A549 (cell line): ENCODE measurements at regions not wholly inside any gene's neighbourhood (a gene's known extent, or its start where the extent isn't known, plus 50 kb on each side); places are given as distances from the start of the nearest gene placed in this dataset.

Experiments used
- ATAC-seq, 2 experiments: fragments of 200-7000 bp in 1 of 2; fragments of >200 bp in 1 of 2; cut with Nextera tagmentation in 1 of 2; cut with Tn5 transposase in 1 of 2; 3 replicates each; pipeline versions ENCODE4 v1.8.0 to v1.9.1; 2018 to 2020; ENCODE audit warnings: mild to moderate bottlenecking in 1 of 2, moderate library complexity in 1 of 2
- CTCF ChIA-PET: fragments of 300-600 bp; sonication (Branson Sonifier 250); formaldehyde crosslinking; extraction: SDS; loops from one replicate; lab custom pipeline; 2021; ENCODE audit warnings: antibody characterized with exemption, inconsistent platforms; lab: Yijun Ruan, JAX
- POLR2A ChIA-PET: fragments of 350-600 bp; formaldehyde crosslinking; extraction: SDS; loops from one replicate; lab custom pipeline; 2021; ENCODE audit warnings: antibody characterized with exemption, inconsistent platforms; lab: Yijun Ruan, JAX
- DNase-seq, 2 experiments: peaks; one replicate each; pipeline versions ENCODE4 v3.0.0 to v3.0.0-alpha.2; 2011 to 2016; ENCODE audit warnings: low read depth in 1 of 2, low spot score in 1 of 2
- FAIRE-seq: peaks from 2 replicates; lab custom pipeline; 2011; peaks lifted over from hg19 to GRCh38; lab: Jason Lieb, UNC
- H3K27ac ChIP-seq, 2 experiments: fragments of >200 bp; sonication (Bioruptor Twin); formaldehyde crosslinking; 3 replicates each; pipeline ENCODE4 v1.5.1; 2016 to 2017
- H3K4me1 ChIP-seq: fragments of >200 bp; sonication (Bioruptor Twin); formaldehyde crosslinking; 3 replicates; pipeline ENCODE4 v1.6.1; 2016
- H3K4me2 ChIP-seq: fragments of >200 bp; sonication (Bioruptor Twin); formaldehyde crosslinking; 3 replicates; pipeline ENCODE4 v1.6.1; 2016
- H3K4me3 ChIP-seq: fragments of >200 bp; sonication (Bioruptor Twin); formaldehyde crosslinking; 3 replicates; pipeline ENCODE4 v1.5.1; 2016
- H3K9me3 ChIP-seq: fragments of >200 bp; sonication (Bioruptor Twin); formaldehyde crosslinking; 3 replicates; pipeline ENCODE4 v1.6.1; 2016
- BHLHE40 ChIP-seq: IDR thresholded peaks from 2 replicates; pipeline ENCODE4 v1.6.1; 2012; ENCODE audit warnings: low read depth, low read length, inconsistent platforms
- FOSB ChIP-seq: fragments of 250-450 bp; sonication (Bioruptor Pico); IDR thresholded peaks from 2 replicates; pipeline ENCODE4 v1.5.0; 2020; ENCODE audit warnings: mild to moderate bottlenecking, moderate library complexity
- FOSL2 ChIP-seq, 2 experiments: fragments of 450-650 bp in 1 of 2; fragments of >200 bp in 1 of 2; sonication (Bioruptor Twin) in 1 of 2; formaldehyde crosslinking; IDR thresholded peaks; 2 replicates each; pipeline versions ENCODE4 v1.5.0 to v1.6.1; 2016 to 2020; ENCODE audit warnings: mild to moderate bottlenecking in 1 of 2, moderate library complexity in 1 of 2
- HOXB5 ChIP-seq: fragments of 250-450 bp; sonication (Bioruptor Pico); IDR thresholded peaks from 2 replicates; pipeline ENCODE4 v1.5.0; 2020; ENCODE audit warnings: mild to moderate bottlenecking, moderate library complexity
- JUN ChIP-seq, 2 experiments: fragments of >200 bp; sonication (Bioruptor Twin); formaldehyde crosslinking; IDR thresholded peaks; 2 replicates in 1 of 2; 3 replicates in 1 of 2; pipeline ENCODE4 v1.6.1; 2016 to 2017
- PHF8 ChIP-seq: fragments of 200-600 bp; sonication (generic); IDR thresholded peaks from 2 replicates; pipeline ENCODE4 v1.6.1; 2016; ENCODE audit warnings: low read depth, mild to moderate bottlenecking, antibody characterized with exemption, moderate library complexity, borderline replicate concordance
- RAD21 ChIP-seq, 2 experiments: fragments of >200 bp in 1 of 2; sonication (Bioruptor Twin) in 1 of 2; formaldehyde crosslinking in 1 of 2; IDR thresholded peaks in 1 of 2; conservative IDR thresholded peaks in 1 of 2; 2 replicates in 1 of 2; 3 replicates in 1 of 2; pipeline ENCODE4 v1.6.1; 2012 to 2018; ENCODE audit warnings: inconsistent platforms in 1 of 2
- RARB ChIP-seq: fragments of 250-450 bp; sonication (Bioruptor Pico); IDR thresholded peaks from 2 replicates; pipeline ENCODE4 v1.8.0; 2021; ENCODE audit warnings: mild to moderate bottlenecking, moderate library complexity
- RNF2 ChIP-seq: fragments of 200-600 bp; sonication (generic); IDR thresholded peaks from 2 replicates; pipeline ENCODE4 v1.6.1; 2016; ENCODE audit warnings: low read depth, mild to moderate bottlenecking, antibody characterized with exemption, moderate library complexity, borderline replicate concordance
- SMC3 ChIP-seq: fragments of >200 bp; sonication (Bioruptor Twin); formaldehyde crosslinking; IDR thresholded peaks from 3 replicates; pipeline ENCODE4 v1.6.1; 2018; ENCODE audit warnings: inconsistent platforms
- TFCP2L1 ChIP-seq: fragments of 250-450 bp; sonication (Bioruptor Pico); IDR thresholded peaks from 2 replicates; pipeline ENCODE4 v1.5.0; 2021; ENCODE audit warnings: mild to moderate bottlenecking
- ZFP36 ChIP-seq: fragments of 450-650 bp; IDR thresholded peaks from 2 replicates; pipeline ENCODE4 v1.6.1; 2014; ENCODE audit warnings: borderline replicate concordance; ENCODE audit not compliant: partially characterized antibody
- ZNF302 ChIP-seq: fragments of 250-450 bp; sonication (Bioruptor Pico); IDR thresholded peaks from 2 replicates; pipeline ENCODE4 v1.9.0; 2021; ENCODE audit warnings: inconsistent platforms, mild to moderate bottlenecking, moderate library complexity
- WGBS: methylation state at CpG from one replicate; pipeline ENCODE4 v1.1.6; 2017; ENCODE audit errors: missing lambda C conversion rate; 5-methylcytosine and 5-hydroxymethylcytosine counted together
- TF ChIP-seq, protein P1 (sequence below): fragments of >200 bp; sonication (Bioruptor Twin); formaldehyde crosslinking; IDR thresholded peaks from 3 replicates; pipeline ENCODE4 v1.6.1; 2016
- TF ChIP-seq, protein P2 (sequence below): IDR thresholded peaks from 2 replicates; pipeline ENCODE4 v1.6.1; 2012
- TF ChIP-seq, protein P3 (sequence below): fragments of 150-350 bp; IDR thresholded peaks from 2 replicates; pipeline ENCODE4 v1.6.1; 2014; ENCODE audit warnings: low read depth, mild to moderate bottlenecking, low read length
- TF ChIP-seq, protein P4 (sequence below): fragments of 250-450 bp; sonication (Bioruptor Pico); IDR thresholded peaks from 2 replicates; pipeline ENCODE4 v1.5.0; 2020; ENCODE audit warnings: low read depth, mild to moderate bottlenecking, moderate library complexity
- TF ChIP-seq, protein P5 (sequence below): fragments of >200 bp; sonication (Bioruptor Twin); formaldehyde crosslinking; IDR thresholded peaks from 3 replicates; pipeline ENCODE4 v1.5.1; 2016
- TF ChIP-seq, protein P6 (sequence below): IDR thresholded peaks from 2 replicates; pipeline ENCODE4 v1.6.1; 2012; ENCODE audit warnings: low read depth, borderline replicate concordance

DNA sequence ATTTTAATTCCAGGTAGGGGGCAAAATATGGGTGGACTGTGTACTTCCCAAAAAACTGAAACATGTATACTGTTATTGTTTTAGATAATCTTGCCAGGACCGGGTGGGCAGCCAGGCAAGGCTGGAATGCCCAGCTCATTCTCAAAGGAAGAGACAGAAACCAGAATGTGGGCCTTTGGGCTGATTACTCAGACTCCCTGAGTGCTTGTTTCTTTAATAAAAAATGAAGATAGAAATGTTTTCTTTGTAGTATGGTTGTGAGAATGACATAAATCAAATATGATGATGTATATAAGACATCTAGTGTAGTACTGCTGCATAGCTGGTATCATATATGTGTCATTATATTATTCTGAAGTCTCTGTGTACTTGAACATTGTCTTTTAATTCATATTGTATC is 231.6 kb upstream of the NT5C1B start:
- CTCF ChIA-PET = interaction anchor here (0.8 to 1.0 kb wide), 2 partner anchors 13 to 21 kb away, joined by 3 read pairs; no protein-coding TSS in a partner anchor
- POLR2A ChIA-PET = no interaction called here
- no peaks in the 10 kb centered on the region for H3K9me3 ChIP-seq
- H3K4me3 ChIP-seq = no peak overlapping the region
- no peaks in the 10 kb centered on the region for H3K4me1 ChIP-seq
- FAIRE-seq (no peak), ATAC-seq (no peak), DNase-seq (no peak)
- H3K4me2 ChIP-seq = no peak overlapping the region
- no peak overlapping the region for H3K27ac ChIP-seq
- WGBS = 17% methylated on average over 1 of the region's 1 CpG
- TF ChIP-seq HOXB5 (CRISPR knock-in tag) (no peak), RAD21 (conservative IDR thresholded peaks at IDR 0.05 in 1 of 2, IDR thresholded peaks at IDR 0.05 in 1 of 2) (no peak)
- TF ChIP-seq, protein P1, sequence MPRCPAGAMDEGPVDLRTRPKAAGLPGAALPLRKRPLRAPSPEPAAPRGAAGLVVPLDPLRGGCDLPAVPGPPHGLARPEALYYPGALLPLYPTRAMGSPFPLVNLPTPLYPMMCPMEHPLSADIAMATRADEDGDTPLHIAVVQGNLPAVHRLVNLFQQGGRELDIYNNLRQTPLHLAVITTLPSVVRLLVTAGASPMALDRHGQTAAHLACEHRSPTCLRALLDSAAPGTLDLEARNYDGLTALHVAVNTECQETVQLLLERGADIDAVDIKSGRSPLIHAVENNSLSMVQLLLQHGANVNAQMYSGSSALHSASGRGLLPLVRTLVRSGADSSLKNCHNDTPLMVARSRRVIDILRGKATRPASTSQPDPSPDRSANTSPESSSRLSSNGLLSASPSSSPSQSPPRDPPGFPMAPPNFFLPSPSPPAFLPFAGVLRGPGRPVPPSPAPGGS = no peak
- TF ChIP-seq, protein P2, sequence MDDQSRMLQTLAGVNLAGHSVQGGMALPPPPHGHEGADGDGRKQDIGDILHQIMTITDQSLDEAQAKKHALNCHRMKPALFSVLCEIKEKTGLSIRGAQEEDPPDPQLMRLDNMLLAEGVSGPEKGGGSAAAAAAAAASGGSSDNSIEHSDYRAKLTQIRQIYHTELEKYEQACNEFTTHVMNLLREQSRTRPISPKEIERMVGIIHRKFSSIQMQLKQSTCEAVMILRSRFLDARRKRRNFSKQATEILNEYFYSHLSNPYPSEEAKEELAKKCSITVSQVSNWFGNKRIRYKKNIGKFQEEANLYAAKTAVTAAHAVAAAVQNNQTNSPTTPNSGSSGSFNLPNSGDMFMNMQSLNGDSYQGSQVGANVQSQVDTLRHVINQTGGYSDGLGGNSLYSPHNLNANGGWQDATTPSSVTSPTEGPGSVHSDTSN = no peak

DNA sequence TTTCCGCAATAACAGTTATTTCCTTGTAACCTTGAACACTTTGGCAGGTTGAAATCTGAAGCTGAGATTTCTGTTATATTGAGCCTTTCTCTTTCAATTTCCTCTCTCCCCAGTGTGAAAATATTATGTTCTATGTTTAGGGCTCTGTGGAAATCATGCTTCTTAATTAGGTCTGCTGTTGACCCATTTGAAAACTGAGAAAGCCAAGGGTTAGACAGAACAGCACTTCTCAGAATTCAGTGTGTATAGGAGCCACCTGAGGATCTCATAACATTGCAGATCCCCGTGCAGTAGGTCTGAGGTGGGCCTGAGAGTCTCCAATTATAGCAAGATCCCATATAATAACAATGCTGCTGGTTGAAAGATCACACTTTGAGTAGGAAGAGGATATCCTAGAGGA is 230.2 kb upstream of the NT5C1B start:
- H3K4me3 ChIP-seq = no peak overlapping the region
- ChIA-PET CTCF (interaction anchor here (1.1 kb wide), 1 partner anchor 12 kb away, joined by 3 read pairs; no protein-coding TSS in a partner anchor), POLR2A (no interaction called here)
- no peaks in the 10 kb centered on the region for H3K4me1 ChIP-seq
- ATAC-seq = no peak
- no peak overlapping the region for H3K4me2 ChIP-seq
- no peak for FAIRE-seq
- WGBS = 61% methylated on average over 2 of the region's 2 CpGs
- TF ChIP-seq RNF2 (no peak), FOSB (CRISPR knock-in tag) (no peak), BHLHE40 (no peak), ZNF302 (CRISPR knock-in tag) (no peak), RAD21 (conservative IDR thresholded peaks at IDR 0.05 in 1 of 2, IDR thresholded peaks at IDR 0.05 in 1 of 2) (no peak)
- TF ChIP-seq, protein P3, sequence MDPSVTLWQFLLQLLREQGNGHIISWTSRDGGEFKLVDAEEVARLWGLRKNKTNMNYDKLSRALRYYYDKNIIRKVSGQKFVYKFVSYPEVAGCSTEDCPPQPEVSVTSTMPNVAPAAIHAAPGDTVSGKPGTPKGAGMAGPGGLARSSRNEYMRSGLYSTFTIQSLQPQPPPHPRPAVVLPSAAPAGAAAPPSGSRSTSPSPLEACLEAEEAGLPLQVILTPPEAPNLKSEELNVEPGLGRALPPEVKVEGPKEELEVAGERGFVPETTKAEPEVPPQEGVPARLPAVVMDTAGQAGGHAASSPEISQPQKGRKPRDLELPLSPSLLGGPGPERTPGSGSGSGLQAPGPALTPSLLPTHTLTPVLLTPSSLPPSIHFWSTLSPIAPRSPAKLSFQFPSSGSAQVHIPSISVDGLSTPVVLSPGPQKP = no peak
- no peak for DNase-seq
- H3K27ac ChIP-seq = no peak overlapping the region
- no peaks in the 10 kb centered on the region for H3K9me3 ChIP-seq

DNA sequence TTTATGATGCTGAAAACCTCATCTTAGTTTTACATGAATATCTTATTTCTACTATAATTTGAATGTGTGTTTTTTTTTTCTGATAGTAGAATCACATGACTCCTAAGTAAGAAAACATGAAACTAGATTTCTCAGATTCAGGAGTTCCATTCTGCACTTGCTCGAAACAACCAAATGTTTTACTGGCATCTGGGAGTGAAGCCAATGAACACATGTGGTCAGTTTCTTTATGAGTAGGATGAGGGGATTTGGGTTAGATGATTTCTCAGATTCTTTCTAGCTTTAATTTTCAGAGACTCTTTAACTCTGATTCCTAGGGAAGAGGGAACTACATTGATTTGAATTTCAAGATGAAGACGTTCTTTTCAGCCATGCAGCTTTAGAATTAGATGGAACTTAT is 225.0 kb upstream of the NT5C1B start:
- TF ChIP-seq SMC3 = no peak
- no peak for TF ChIP-seq ZFP36
- TF ChIP-seq JUN (IDR thresholded peaks at IDR 0.05) = no peak
- no peak for TF ChIP-seq FOSL2 (IDR thresholded peaks at IDR 0.05)
- TF ChIP-seq FOSL2 (CRISPR knock-in tag; IDR thresholded peaks at IDR 0.05) = no peak
- no peak for TF ChIP-seq RNF2
- no peak for TF ChIP-seq RARB (CRISPR knock-in tag)
- TF ChIP-seq, protein P4, sequence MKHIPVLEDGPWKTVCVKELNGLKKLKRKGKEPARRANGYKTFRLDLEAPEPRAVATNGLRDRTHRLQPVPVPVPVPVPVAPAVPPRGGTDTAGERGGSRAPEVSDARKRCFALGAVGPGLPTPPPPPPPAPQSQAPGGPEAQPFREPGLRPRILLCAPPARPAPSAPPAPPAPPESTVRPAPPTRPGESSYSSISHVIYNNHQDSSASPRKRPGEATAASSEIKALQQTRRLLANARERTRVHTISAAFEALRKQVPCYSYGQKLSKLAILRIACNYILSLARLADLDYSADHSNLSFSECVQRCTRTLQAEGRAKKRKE (CRISPR knock-in tag) = no peak
- TF ChIP-seq, protein P2 = no peak
- TF ChIP-seq, protein P5, sequence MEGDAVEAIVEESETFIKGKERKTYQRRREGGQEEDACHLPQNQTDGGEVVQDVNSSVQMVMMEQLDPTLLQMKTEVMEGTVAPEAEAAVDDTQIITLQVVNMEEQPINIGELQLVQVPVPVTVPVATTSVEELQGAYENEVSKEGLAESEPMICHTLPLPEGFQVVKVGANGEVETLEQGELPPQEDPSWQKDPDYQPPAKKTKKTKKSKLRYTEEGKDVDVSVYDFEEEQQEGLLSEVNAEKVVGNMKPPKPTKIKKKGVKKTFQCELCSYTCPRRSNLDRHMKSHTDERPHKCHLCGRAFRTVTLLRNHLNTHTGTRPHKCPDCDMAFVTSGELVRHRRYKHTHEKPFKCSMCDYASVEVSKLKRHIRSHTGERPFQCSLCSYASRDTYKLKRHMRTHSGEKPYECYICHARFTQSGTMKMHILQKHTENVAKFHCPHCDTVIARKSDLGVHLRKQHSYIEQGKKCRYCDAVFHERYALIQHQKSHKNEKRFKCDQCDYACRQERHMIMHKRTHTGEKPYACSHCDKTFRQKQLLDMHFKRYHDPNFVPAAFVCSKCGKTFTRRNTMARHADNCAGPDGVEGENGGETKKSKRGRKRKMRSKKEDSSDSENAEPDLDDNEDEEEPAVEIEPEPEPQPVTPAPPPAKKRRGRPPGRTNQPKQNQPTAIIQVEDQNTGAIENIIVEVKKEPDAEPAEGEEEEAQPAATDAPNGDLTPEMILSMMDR = no peak
- no peak for TF ChIP-seq RAD21 (conservative IDR thresholded peaks at IDR 0.05 in 1 of 2, IDR thresholded peaks at IDR 0.05 in 1 of 2)
- TF ChIP-seq PHF8 = no peak
- TF ChIP-seq, protein P6, sequence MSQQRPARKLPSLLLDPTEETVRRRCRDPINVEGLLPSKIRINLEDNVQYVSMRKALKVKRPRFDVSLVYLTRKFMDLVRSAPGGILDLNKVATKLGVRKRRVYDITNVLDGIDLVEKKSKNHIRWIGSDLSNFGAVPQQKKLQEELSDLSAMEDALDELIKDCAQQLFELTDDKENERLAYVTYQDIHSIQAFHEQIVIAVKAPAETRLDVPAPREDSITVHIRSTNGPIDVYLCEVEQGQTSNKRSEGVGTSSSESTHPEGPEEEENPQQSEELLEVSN = no peak
- no peak for TF ChIP-seq TFCP2L1 (CRISPR knock-in tag)
- no peak overlapping the region for H3K4me3 ChIP-seq
- ChIA-PET POLR2A (no interaction called here), CTCF (interaction anchor here (0.6 to 1.3 kb wide), 2 partner anchors 549 to 817 kb away, joined by 4 read pairs; no protein-coding TSS in a partner anchor)
- H3K9me3 ChIP-seq = no peaks in the 10 kb centered on the region
- DNase-seq (no peak), ATAC-seq (no peak), FAIRE-seq (no peak)
- 40% methylated on average over 2 of the region's 2 CpGs for WGBS
- H3K27ac ChIP-seq = no peak overlapping the region
- H3K4me2 ChIP-seq = no peak overlapping the region
- H3K4me1 ChIP-seq = no peaks in the 10 kb centered on the region
